ENCODE measurements at regions not wholly inside any gene's neighbourhood (a gene's known extent, or its start where the extent isn't known, plus 50 kb on each side); places are given as distances from the start of the nearest gene placed in this dataset.
"Not testable (repeated sequence)": the region's sequence is repeated elsewhere in the genome, so short reads cannot be mapped to it uniquely, and the experiment has no call there.

DNA sequence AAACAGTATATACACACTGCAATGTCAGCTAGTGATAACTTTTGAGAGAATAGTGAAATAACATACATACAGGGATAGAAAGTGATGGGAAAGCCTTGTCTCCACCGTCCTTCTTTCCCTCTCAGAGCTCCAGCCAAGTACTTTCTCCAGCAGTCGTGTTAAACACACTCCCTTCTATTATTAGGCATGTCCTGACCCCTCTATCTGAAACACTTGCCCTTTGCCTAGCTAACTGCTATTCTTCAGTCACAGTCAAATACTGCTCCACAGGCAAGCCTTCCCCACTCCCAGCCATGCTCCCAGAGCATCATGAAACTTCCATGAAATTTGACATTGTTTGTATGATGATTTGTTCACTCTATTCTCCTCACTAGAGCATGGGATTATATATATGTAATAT, 291.1 kb downstream of the TRIML1 start:
- no peak for DNase-seq (ENCODE audit: extremely low read depth, low read depth, low spot score)

DNA sequence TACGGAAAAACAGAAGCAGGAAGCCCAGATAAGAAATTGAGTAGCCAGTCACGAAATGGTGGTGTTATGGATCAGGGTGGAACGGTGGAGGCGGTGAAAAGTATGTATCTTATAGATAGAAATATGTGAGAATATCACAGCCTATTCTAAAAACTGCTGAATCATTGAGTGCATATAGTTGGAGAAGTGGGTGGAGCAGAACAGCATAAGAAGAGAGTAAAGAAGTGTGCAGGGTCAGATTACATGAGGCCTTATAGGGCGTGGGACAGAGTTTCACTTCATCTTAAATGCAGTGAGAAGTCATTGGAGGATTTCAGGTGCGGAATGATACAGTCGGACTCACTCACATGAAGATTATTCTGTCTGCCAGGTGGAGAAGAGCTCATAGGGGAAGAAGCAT, 293.1 kb downstream of the TRIML1 start:
- no peak for DNase-seq (ENCODE audit: extremely low read depth, low read depth, low spot score)

DNA sequence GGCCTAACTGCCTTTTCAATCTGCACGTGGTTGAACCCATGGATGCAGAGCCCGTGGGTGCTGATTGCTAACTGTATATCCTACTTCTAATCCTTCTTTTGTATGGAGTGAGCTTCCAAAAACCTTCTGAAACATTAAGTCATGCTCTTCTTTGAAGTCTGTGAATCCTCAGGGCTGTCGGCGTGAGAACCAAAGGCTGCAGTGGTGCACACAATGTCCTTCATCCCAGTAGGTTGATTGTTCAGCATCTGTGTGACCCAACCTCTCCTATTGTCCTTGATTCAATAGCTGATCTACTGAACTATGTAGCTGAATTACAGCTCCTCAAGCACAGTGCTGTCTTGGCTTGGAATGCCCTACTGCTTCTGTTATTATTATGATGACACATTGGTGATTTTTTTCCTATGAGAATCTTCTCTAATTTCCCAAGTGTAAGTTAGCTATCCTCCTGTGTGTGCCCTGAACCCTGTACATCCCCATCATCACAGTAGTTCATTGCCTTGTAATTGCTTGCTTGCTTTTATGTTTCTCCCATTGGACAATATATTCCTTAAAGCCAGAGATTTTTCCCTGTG, 294.6 kb downstream of the TRIML1 start:
- DNase-seq (ENCODE audit: extremely low read depth, low read depth, low spot score) = no peak

DNA sequence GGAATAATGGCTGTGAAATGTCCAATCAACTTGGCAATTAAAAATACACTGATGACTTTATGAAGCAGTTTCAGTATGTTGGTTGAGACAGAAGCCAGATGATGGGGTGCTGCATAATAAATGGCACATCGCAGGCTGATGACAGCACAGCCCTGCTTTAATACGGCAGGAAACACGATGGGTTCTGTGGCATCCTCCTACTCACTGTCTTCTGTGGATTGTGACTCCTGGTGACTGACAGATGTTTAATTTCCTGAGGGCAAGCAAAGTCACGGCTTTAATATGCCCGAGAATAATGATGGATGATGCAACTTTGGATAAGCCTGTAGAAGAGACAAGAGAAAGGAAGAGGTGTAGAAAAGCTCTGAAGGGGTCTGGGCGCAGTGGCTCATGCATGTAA, 295.4 kb downstream of the TRIML1 start:
- no peak for DNase-seq (ENCODE audit: extremely low read depth, low read depth, low spot score)

DNA sequence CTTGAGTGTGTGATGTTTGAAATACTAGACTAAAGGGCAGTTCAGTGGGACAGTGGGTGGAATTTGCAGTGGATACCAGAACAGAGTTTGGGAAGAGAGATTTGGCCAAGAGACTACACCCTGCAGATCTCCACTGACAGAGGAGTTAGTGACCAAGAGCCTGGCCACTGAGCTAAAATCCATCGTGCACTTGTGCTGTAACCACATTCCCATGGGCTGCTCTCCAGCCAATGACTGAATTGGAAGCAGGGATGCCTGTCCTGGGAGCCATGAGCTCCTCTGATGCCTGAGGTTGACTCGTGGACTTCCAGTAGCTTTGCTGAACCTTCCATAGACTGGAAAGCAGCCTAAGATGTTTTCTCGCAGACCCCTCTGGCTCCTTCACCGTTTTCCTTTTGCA, 296.1 kb downstream of the TRIML1 start:
- no peak for DNase-seq (ENCODE audit: extremely low read depth, low read depth, low spot score)

DNA sequence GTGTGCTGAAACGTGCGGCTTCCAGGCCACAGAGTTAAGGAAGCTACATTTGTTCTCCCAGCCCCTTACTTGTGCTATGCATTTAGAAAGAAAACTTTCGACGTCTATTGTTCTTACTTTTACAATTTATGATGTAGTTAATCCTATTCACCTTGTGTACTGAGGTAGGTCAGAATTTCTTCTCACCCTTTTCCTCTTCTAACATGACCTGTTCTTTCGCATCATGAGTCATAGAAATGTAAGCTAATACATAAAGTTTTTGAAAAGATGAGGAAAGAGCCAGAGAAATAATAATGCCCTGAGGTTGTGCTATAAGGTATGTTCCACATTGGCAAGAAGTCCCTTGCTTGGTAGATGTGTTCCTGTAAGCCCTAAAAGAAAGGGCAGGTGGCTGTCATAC, 298.3 kb downstream of the TRIML1 start:
- no peak for DNase-seq (ENCODE audit: extremely low read depth, low read depth, low spot score)

DNA sequence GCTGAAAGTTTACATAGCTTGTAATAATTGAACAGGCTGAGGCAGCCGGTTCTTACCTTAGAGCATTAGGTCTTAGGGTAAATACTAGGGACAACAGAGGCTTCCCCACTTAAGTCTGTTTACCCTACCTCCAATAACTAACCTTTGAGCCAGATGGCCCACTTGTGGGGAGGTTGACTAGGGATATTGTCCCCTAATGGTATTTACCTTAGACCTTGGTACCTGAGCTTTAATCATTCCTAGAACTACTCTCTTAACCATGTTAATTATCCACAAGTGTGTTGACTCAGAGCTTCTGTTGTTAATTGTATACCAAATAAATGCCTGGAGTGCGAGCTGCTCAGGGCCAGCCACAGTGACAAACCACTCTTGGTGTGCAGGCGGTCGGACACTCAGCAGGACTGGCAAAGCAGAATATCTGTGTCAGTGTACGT, 299.2 kb downstream of the TRIML1 start:
- DNase-seq (ENCODE audit: extremely low read depth, low read depth, low spot score) = not testable (repeated sequence)

DNA sequence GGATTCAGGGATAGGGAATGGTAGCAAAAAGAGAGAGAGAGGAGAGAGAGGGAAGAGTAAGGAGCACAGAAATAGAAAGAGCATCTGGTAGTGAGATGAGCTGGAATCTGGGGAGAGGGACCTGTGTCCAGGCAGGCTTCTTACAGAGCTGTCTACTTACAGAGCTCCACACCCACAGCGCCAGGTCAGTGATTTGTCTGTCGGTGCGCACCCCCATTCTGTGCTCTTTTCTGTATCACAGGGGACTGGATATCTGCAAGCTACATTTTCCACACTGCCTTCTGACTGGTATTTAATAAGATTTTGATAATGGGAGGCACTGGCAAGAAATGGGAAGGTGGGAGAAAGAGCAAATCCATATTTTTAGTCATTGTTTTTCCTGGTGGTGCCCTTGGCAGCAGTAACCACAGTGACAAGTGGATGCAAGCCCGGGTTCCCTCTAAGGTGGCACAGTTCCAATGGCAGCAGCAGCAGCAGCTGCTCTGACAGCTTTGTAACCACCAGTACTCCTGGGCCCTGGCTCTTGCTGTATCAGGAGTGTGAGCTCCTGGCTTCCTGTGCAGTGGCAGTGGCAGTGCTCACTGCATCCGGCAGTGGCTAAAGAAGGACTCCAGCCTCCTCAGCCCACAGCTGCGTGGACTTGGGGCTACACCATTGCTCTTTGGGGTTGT, 300.5 kb downstream of the TRIML1 start:
- DNase-seq (ENCODE audit: extremely low read depth, low read depth, low spot score) = no peak

DNA sequence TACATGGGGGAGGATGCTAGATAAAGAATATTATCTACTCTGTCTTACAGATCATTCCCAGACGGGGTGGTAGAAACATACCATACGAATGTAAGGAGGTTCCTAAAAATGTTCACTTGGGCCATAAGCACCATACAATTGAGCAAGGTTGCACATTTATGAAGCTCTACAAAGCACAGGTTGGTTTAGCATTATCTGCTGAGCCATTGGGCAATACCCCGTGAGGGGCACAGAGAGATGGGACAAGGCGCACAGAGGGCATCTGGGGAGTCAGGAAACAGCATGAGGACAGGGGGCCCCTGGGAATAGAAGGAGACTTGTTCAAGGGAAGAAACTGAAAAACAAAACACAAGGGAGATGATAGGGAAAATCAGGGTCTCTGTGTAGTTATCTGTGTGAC, 305.3 kb downstream of the TRIML1 start:
- no peak for DNase-seq (ENCODE audit: extremely low read depth, low read depth, low spot score)

DNA sequence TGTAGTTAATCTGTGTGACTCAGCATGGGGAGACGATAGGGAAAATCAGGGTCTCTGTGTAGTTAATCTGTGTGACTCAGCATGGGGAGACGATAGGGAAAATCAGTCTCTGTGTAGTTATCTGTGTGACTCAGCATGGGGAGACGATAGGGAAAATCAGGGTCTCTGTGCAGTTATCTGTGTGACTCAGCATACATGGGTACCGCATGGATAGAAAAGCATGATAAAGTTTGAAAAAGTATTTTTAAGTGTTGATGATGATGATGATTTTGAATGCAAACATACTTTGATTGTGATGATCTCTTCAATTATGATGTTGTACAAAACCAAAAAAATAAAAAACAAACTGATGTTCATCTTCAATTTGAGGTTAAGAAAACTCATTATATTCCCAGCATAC, 309.8 kb downstream of the TRIML1 start:
- DNase-seq (ENCODE audit: extremely low read depth, low read depth, low spot score) = not testable (repeated sequence)

DNA sequence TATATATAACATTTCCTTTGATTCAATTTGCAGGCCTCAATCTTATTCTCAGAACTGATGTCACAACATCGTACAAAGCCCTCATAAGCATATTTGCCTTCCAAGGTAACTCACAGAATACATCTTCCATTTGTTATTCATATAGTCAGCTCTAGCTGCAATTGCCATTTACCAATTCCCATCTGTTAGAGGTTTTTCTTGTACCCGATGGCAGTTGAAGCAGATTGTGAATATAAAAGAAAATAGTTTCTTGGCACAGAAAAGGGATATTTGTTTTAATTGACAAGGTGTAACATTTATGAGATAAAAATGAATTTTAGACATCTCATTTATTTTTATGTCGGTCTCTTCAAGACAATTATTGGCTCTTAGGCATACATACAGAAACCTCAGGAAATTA, 311.3 kb downstream of the TRIML1 start:
- no peak for DNase-seq (ENCODE audit: extremely low read depth, low read depth, low spot score)

DNA sequence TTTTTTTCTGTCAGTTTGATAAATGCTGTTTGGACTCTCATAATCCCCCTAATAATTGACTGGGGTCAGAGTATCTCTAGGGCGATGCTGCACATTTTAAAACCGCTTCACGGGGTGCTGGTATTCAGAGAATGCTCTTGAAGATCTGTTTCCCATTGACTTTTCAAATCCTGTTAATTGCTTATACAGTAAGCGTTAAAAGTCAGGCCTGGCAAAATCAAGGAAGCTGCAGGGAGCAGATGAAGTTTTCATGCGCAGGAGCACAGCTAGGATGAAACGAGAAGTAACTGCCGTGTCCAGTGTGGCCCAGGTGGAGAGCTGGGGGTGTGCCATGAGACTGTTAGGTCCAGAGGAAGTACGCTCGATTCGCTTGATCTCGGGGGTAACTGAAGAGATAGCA, 312.9 kb downstream of the TRIML1 start:
- no peak for DNase-seq (ENCODE audit: extremely low read depth, low read depth, low spot score)

DNA sequence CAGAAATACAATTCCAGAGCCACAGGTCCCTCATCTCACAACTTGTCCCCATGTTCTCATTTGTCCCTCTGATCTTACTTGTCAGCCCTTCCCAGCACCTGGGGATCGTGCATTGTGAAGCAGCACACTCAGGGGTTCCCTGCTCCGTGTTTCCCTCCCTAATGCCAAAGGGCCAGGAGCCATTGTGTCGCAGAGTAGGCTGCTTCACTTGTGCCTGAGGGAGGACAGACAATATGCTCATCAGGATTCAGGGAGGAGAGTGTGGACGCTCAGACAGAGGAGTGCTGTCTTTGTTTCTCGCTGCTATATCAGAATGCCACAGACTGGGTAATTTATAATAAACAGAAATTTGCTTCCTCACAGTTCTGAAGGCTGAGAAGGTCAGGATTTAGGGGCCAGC, 315.3 kb downstream of the TRIML1 start:
- DNase-seq (ENCODE audit: extremely low read depth, low read depth, low spot score) = no peak

DNA sequence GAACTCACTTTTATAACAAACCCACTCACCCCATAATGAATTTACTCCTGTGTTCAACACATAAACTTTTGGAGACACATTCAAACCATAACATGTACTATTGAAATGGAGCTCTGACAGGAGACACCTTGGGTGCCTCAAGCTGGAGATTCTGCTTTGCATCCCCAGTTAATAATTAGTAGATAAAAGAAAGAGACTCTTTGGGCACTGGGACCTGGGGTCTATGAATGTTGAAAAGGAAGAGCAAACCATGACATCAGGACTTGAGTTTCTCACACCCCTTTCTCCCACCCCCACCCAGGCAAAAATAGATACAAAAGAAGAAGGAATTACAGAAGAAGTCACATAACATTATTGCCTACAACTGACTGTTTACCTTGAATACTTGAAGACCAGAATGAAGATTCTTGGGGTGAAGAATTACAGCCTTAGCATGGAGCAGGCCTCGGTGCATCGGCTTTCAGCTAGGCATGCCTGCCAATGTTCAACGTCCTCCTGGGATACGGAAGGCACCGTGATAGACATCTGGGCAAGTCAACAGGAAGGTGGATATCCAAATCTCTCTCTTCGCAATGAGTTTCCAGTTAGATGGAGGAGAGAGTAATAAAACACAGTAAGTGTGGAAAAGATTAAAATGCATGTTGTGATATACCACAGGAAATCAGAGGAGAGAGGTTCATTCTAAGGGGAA, 316.0 kb downstream of the TRIML1 start:
- DNase-seq (ENCODE audit: extremely low read depth, low read depth, low spot score) = no peak

DNA sequence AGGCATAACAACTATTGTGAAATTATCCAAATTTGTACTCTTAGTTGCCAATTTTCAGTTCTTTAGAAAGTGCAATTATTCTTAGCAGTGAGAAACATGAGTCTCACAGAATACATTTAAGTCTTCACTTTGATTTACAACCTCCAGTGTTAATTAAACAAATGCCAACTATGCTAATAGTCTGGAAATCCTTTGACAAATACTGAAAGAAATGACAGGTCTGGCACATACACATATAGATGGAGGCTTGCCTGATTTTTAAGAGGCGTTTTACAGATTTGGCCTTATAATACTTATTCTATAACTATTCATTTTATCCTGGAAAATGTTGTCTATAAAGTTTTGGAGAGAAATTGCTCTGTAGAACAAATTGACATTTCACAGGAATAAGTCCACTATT, 320.1 kb downstream of the TRIML1 start:
- DNase-seq (ENCODE audit: extremely low read depth, low read depth, low spot score) = no peak

DNA sequence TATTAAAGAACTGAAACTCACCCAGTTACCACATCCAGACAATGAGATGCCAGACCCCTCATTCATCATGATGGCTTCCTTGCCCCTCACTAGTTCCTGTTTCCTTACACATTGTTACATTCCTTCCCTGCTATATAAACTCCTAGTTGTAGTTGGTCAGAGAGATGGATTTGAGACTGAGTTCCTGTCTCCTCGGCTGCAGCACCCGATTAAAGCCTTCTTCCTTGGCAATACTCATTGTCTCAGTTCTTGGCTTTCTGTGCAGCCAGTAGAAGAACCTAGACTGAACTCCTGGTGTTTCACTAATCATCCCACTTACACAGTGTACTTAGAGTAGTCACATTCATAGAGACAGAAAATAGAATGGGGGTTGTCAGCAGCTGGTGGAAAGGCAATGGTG, 324.7 kb downstream of the TRIML1 start:
- no peak for DNase-seq (ENCODE audit: extremely low read depth, low read depth, low spot score)

DNA sequence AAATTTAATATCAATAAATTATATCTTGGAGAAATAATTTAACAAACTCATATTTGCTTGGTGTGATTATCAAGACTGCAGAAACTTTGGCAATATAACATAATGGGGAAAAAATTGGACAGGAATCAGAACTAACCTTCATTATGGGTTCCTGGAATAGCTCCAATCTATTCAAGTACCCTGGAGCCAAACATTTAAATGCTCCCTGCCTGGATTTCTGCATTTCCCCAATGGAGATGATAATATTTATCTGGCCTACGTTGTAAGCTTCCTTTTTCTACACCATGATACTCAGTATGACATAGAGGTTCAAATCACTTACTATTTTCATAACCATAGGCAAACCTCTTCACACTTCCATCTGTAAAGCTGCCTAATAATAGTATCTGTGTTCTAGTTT, 326.8 kb downstream of the TRIML1 start:
- DNase-seq (ENCODE audit: extremely low read depth, low read depth, low spot score) = no peak

DNA sequence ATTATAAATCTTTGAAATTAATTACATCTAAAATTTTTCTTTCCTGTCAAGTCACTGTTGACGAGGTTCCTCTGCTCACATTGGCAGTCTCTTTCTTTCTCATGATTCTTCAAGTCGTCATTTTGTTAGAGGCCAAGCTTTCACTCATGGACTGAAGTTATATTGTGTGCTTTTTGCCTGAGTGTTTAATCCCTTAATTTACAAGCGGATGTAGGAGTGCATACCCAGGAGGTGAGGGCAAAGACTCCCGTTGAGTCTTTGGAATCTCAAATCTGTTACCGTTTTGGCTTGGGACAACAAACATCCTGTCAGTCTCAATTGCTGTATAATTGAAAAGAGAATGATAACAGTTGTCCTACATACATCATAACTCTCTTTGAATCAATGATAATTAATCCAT, 345.0 kb downstream of the TRIML1 start:
- DNase-seq (ENCODE audit: extremely low read depth, low read depth, low spot score) = no peak

DNA sequence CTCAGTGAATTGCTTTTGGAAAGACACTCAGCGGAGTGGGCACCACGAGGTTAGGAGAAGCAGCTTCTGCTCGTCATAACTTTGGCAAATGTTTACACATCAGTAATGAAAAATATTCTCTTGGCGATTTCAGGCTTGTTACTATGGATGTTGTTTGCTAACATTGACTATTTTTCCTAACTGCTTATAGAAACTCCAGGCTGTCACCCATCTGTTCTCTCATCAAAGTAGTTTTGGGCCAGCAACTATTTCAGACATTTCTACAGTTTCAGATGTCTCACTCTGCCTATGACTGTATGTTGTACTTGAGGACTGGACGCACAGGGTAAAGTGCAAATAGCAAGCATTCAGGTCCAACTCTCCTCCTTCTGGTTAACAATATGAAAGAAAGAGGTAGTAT, 346.7 kb downstream of the TRIML1 start:
- no peak for DNase-seq (ENCODE audit: extremely low read depth, low read depth, low spot score)

DNA sequence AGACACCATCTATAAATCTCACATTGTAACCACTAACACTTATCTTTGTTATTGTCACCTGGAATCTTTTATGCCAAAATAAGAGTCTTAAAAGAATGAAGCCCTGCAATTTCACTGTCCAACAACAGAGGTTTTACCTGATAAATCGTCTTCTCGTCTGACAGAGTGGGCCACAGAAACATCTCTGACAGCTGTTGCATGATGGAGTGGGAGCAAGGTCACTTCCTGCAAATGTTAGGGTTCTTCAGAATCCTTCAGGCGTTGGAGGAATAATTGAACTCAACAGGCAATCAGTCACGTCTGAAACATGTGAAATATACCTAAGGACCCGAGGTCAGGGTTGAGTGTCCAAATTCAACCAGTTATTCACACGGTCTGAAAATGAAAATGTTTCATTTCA, 353.6 kb downstream of the TRIML1 start:
- no peak for DNase-seq (ENCODE audit: extremely low read depth, low read depth, low spot score)

DNA sequence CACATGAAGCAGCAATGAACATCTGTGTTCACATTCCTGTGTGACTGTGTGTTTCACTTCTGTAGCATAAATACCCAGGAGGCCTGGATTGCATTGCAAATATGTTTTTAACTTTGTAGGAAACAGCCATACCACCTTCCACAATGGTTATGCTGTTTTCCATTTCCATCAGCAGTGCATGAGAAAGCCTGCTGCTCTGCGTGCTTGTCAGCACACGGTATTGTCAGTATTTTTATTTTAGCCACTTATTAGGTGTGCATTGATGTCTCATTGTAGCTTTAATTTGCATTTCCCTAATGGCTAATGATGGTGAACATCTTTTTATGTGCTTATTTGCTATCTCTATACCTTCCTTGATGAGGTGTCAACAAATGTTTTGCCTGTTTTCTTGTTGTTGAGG, 355.9 kb downstream of the TRIML1 start:
- no peak for DNase-seq (ENCODE audit: extremely low read depth, low read depth, low spot score)

DNA sequence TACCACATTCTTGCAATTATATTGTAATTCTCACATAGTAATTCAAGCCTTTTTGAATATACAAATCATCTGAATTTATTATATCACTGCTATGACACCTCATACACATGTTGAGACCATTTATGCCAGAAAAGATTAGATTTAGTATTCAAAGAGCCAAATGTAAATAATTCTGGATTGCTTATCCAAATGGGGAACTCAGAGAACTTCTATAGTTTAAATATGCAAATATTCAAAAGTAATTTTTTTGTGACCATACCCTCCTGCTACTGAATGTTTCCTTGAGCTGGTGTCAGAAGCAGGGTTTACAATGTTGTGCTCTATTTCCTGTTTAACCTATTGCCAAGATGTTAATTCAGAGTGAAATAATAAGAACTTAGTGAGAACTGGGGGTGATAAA, 372.2 kb downstream of the TRIML1 start:
- no peak for DNase-seq (ENCODE audit: extremely low read depth, low read depth, low spot score)
